PC-9 (cell line): ENCODE measurements at regions not wholly inside any gene's neighbourhood (a gene's known extent, or its start where the extent isn't known, plus 50 kb on each side); places are given as distances from the start of the nearest gene placed in this dataset.

ENCODE experiments used
- BruUV-seq: library from RNA; stranded (reverse); fragments of 400-500 nt; replicated peaks from 2 replicates; lab custom pipeline; 2021; lab: Mats Ljungman, UMichigan
- CTCF ChIA-PET: fragments of 300-600 bp; sonication (Branson Sonifier 250); formaldehyde crosslinking; loops from one replicate; lab custom pipeline; 2022; ENCODE audit warnings: antibody characterized with exemption; lab: Charles Lee
- POLR2A ChIA-PET: fragments of 300-600 bp; sonication (Branson Sonifier 250); formaldehyde crosslinking; loops from one replicate; lab custom pipeline; 2022; ENCODE audit warnings: antibody characterized with exemption; ENCODE audit not compliant: unreplicated experiment; lab: Charles Lee
- DNase-seq, 2 experiments: peaks; one replicate each; pipeline versions ENCODE4 v3.0.0 to v3.0.0-alpha.2; 2015 to 2022; ENCODE audit warnings: mixed read lengths in 1 of 2
- H2AFZ ChIP-seq: fragments of 200-600 bp; sonication (generic); 2 replicates; pipeline ENCODE4 v1.8.1; 2017; ENCODE audit warnings: antibody characterized with exemption
- H3F3A ChIP-seq: fragments of 200-600 bp; sonication (generic); 2 replicates; pipeline ENCODE4 v1.8.1; 2017; ENCODE audit warnings: antibody characterized with exemption, mild to moderate bottlenecking, low read depth; ENCODE audit not compliant: insufficient read depth
- H3K27ac ChIP-seq: fragments of 200-600 bp; sonication (generic); 2 replicates; pipeline ENCODE4 v1.6.1; 2016; ENCODE audit warnings: mixed run types
- H3K27me3 ChIP-seq: fragments of 200-600 bp; sonication (generic); 2 replicates; pipeline ENCODE4 v1.6.1; 2016; ENCODE audit warnings: low read depth, mixed run types; ENCODE audit not compliant: insufficient read depth
- H3K36me3 ChIP-seq: fragments of 200-600 bp; sonication (generic); 2 replicates; pipeline ENCODE4 v1.6.1; 2016; ENCODE audit warnings: low read depth, mixed run types
- H3K4me1 ChIP-seq: fragments of 200-600 bp; sonication (generic); replicated peaks from 2 replicates; pipeline ENCODE4 v1.6.1; 2016; ENCODE audit warnings: mixed run types; ENCODE audit not compliant: insufficient read depth
- H3K4me2 ChIP-seq: fragments of 200-600 bp; sonication (generic); 2 replicates; pipeline ENCODE4 v1.6.1; 2017; ENCODE audit warnings: mixed run types
- H3K4me3 ChIP-seq: fragments of 200-600 bp; sonication (generic); 2 replicates; pipeline ENCODE4 v1.6.1; 2016; ENCODE audit warnings: mixed run types
- H3K79me2 ChIP-seq: fragments of 200-600 bp; sonication (generic); 2 replicates; pipeline ENCODE4 v1.6.1; 2017; ENCODE audit warnings: low read depth, mixed run types
- H3K9me2 ChIP-seq: fragments of 200-600 bp; sonication (generic); 2 replicates; pipeline ENCODE4 v1.8.1; 2017; ENCODE audit warnings: mild to moderate bottlenecking; ENCODE audit not compliant: insufficient read depth
- H3K9me3 ChIP-seq: fragments of 200-600 bp; sonication (generic); 2 replicates; pipeline ENCODE4 v1.8.1; 2016; ENCODE audit warnings: low read depth; ENCODE audit not compliant: insufficient read depth
- H4K20me1 ChIP-seq: fragments of 200-600 bp; sonication (generic); 2 replicates; pipeline ENCODE4 v1.8.1; 2017; ENCODE audit not compliant: insufficient read depth
- CTCF ChIP-seq: fragments of 200-600 bp; sonication (generic); conservative IDR thresholded peaks from 2 replicates; pipeline ENCODE4 v1.6.1; 2017; ENCODE audit warnings: mixed run types, antibody characterized with exemption, mild to moderate bottlenecking, moderate library complexity
- EZH2 ChIP-seq: fragments of 200-600 bp; sonication (generic); IDR thresholded peaks from 2 replicates; pipeline ENCODE4 v1.8.0; 2017; ENCODE audit warnings: antibody characterized with exemption, low read depth
- intact Hi-C: fragments of 100-400 bp; cut with micrococcal nuclease; formaldehyde crosslinking; loops from one replicate; pipeline ENCODE4 v1.10.0; 2022; ENCODE audit not compliant: unreplicated experiment

- CTCF ChIA-PET, result no interaction called here
Observed at GRCh38 chr3:194011807-194012206, 124.1 kb upstream of the HES1 start.

DNA sequence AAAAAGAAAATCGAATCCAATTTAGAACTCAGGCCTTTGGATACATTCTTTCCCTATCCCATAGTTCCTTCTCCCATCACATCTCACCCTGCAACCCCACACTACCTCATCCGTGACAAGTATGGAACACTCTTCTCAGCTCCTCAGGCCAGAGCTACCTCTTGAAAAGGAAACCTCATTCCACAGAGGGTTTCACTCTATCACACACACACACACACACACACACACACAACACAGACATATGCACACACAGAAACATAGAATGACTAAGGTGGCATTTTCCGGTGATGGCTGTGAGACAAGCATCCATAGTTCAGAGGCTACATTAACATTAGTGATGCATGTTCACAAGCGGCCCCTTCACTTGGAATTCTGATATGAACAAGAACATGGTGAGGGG is 122.0 kb upstream of the HES1 start:
- no TSS peak for BruUV-seq
- H3K36me3 ChIP-seq, result no peaks in the 10 kb centered on the region
- no peaks in the 10 kb centered on the region for H3K4me1 ChIP-seq
- no peak for TF ChIP-seq EZH2
- TF ChIP-seq CTCF, result no peak
- H3K27ac ChIP-seq, result no peak overlapping the region
- H2AFZ ChIP-seq, result no peak overlapping the region
- POLR2A ChIA-PET, result no interaction called here
- H3F3A ChIP-seq, result 0 out of 2 replicates have a peak, but pooled peaks cover 15% of the 10 kb centered on the region
- H3K4me3 ChIP-seq, result no peak overlapping the region
- no peak for DNase-seq
- H3K27me3 ChIP-seq, result no peaks in the 10 kb centered on the region
- no peaks in the 10 kb centered on the region for H3K79me2 ChIP-seq
- intact Hi-C loops, result no loop called here
- H3K4me2 ChIP-seq, result no peak overlapping the region
- no peaks in the 10 kb centered on the region for H3K9me3 ChIP-seq
- no peaks in the 10 kb centered on the region for H3K9me2 ChIP-seq
- CTCF ChIA-PET, result no interaction called here
- H4K20me1 ChIP-seq, result no peaks in the 10 kb centered on the region

More at GRCh38 chr3:194011807-194012206, 124.1 kb upstream of the HES1 start:
- no peak overlapping the region for H3K4me2 ChIP-seq
- POLR2A ChIA-PET, result interaction anchor here (0.6 to 0.8 kb wide), 3 partner anchors 14 to 168 kb away, joined by 3 to 6 read pairs (median 4); no protein-coding TSS in a partner anchor
- H2AFZ ChIP-seq, result no peak overlapping the region
- H4K20me1 ChIP-seq, result no peaks in the 10 kb centered on the region
- H3K27ac ChIP-seq, result no peak overlapping the region
- H3K79me2 ChIP-seq, result no peaks in the 10 kb centered on the region
- TF ChIP-seq EZH2, result no peak
- no peak for TF ChIP-seq CTCF
- no TSS peak for BruUV-seq
- H3K9me2 ChIP-seq, result no peaks in the 10 kb centered on the region
- no peak for DNase-seq
- no peaks in the 10 kb centered on the region for H3K4me1 ChIP-seq
- H3K27me3 ChIP-seq, result no peaks in the 10 kb centered on the region
- no peaks in the 10 kb centered on the region for H3K36me3 ChIP-seq
- H3F3A ChIP-seq, result 0 out of 2 replicates have a peak, but pooled peaks cover 15% of the 10 kb centered on the region
- H3K9me3 ChIP-seq, result no peaks in the 10 kb centered on the region
- no peak overlapping the region for H3K4me3 ChIP-seq
- intact Hi-C loops, result no loop called here

DNA sequence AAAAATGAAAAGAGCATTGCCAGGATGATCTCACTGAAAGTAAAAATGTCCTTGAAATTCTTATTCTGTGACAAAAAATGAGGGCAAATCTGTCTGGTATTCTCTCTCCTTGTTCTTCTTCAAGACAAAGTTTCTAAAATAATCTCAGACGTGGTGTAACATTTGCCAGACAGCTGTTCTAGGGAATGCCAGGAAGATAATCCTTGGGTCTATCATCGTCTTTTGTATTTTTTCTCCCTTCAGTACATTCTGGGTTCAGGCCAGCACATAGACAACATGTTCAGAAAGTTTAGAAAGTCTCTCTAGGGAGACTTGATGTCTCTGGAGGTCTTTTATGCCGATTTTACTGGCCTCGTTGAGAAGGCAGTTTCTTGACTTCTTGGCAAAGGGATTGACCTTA is 121.2 kb upstream of the HES1 start:
- Histone ChIP-seq H2AFZ (no peak overlapping the region), H3K4me2 (no peak overlapping the region), H3K4me1 (no peaks in the 10 kb centered on the region), H3K79me2 (no peaks in the 10 kb centered on the region), H3K27ac (no peak overlapping the region), H3K9me3 (no peaks in the 10 kb centered on the region), H3K4me3 (no peak overlapping the region), H3K9me2 (no peaks in the 10 kb centered on the region), H4K20me1 (no peaks in the 10 kb centered on the region), H3K36me3 (no peaks in the 10 kb centered on the region), H3F3A (0 out of 2 replicates have a peak, but pooled peaks cover 12% of the 10 kb centered on the region), H3K27me3 (no peaks in the 10 kb centered on the region)
- BruUV-seq, result no TSS peak
- no peak for DNase-seq
- TF ChIP-seq CTCF, result no peak
- TF ChIP-seq EZH2, result no peak
- intact Hi-C loops, result no loop called here
- ChIA-PET CTCF (no interaction called here), POLR2A (no interaction called here)
